ENCODE measurements at regions not wholly inside any gene's neighbourhood (a gene's known extent, or its start where the extent isn't known, plus 50 kb on each side); places are given as distances from the start of the nearest gene placed in this dataset.

GRCh38 chr1:177891809-177892208 is 78.0 kb downstream of the SEC16B start:
- Histone ChIP-seq H3K27me3 (no peaks in the 10 kb centered on the region), H3K36me3 (no peaks in the 10 kb centered on the region), H3K4me1 (no peaks in the 10 kb centered on the region), H3K4me3 (no peak overlapping the region), H3K27ac (no peak overlapping the region), H3K9me3 (peaks cover 11% of the 10 kb centered on the region)
- no peak for TF ChIP-seq CTCF (IDR thresholded peaks at IDR 0.05)
- intact Hi-C loops (cut with DNase I) = no loop called here
- no peak for DNase-seq
- ATAC-seq = no peak

- TF ChIP-seq CTCF (IDR thresholded peaks at IDR 0.05) = no peak
- H3K9me3 ChIP-seq = peaks cover 11% of the 10 kb centered on the region
- intact Hi-C loops (cut with DNase I) = no loop called here
- no peak overlapping the region for H3K4me3 ChIP-seq
- ATAC-seq (no peak), DNase-seq (no peak)
- no peaks in the 10 kb centered on the region for H3K4me1 ChIP-seq
- H3K27me3 ChIP-seq = no peaks in the 10 kb centered on the region
- H3K27ac ChIP-seq = no peak overlapping the region
- no peaks in the 10 kb centered on the region for H3K36me3 ChIP-seq
Observed at GRCh38 chr1:177890479-177890878, 79.4 kb downstream of the SEC16B start.

- TF ChIP-seq CTCF (IDR thresholded peaks at IDR 0.05) = no peak
- ATAC-seq = peak; percentile 23
- Histone ChIP-seq H3K4me3 (no peak overlapping the region), H3K27ac (no peak overlapping the region), H3K27me3 (no peaks in the 10 kb centered on the region), H3K36me3 (no peaks in the 10 kb centered on the region), H3K9me3 (no peaks in the 10 kb centered on the region), H3K4me1 (no peaks in the 10 kb centered on the region)
- intact Hi-C loops (cut with DNase I) = no loop called here
- no peak for DNase-seq
Observed at GRCh38 chr1:177884479-177885021, 85.3 kb downstream of the SEC16B start.

GRCh38 chr1:177883581-177883980 is 86.3 kb downstream of the SEC16B start:
- TF ChIP-seq CTCF (IDR thresholded peaks at IDR 0.05) = no peak
- H3K36me3 ChIP-seq = no peaks in the 10 kb centered on the region
- no peaks in the 10 kb centered on the region for H3K9me3 ChIP-seq
- H3K4me3 ChIP-seq = no peak overlapping the region
- no peak for ATAC-seq
- H3K4me1 ChIP-seq = no peaks in the 10 kb centered on the region
- no peak overlapping the region for H3K27ac ChIP-seq
- intact Hi-C loops (cut with DNase I) = no loop called here
- no peaks in the 10 kb centered on the region for H3K27me3 ChIP-seq
- DNase-seq = no peak

GRCh38 chr1:177880339-177880891 is 89.4 kb downstream of the SEC16B start:
- no peak overlapping the region for H3K27ac ChIP-seq
- H3K36me3 ChIP-seq = no peaks in the 10 kb centered on the region
- ATAC-seq (no peak), DNase-seq (no peak)
- no peak overlapping the region for H3K4me3 ChIP-seq
- H3K9me3 ChIP-seq = no peaks in the 10 kb centered on the region
- intact Hi-C loops (cut with DNase I) = no loop called here
- no peaks in the 10 kb centered on the region for H3K4me1 ChIP-seq
- no peak for TF ChIP-seq CTCF (IDR thresholded peaks at IDR 0.05)
- no peaks in the 10 kb centered on the region for H3K27me3 ChIP-seq

GRCh38 chr1:177877086-177877485 is 92.8 kb downstream of the SEC16B start:
- Histone ChIP-seq H3K4me3 (no peak overlapping the region), H3K36me3 (no peaks in the 10 kb centered on the region), H3K9me3 (no peaks in the 10 kb centered on the region), H3K27me3 (no peaks in the 10 kb centered on the region), H3K4me1 (no peaks in the 10 kb centered on the region), H3K27ac (no peak overlapping the region)
- no peak for TF ChIP-seq CTCF (IDR thresholded peaks at IDR 0.05)
- intact Hi-C loops (cut with DNase I) = no loop called here
- ATAC-seq (no peak), DNase-seq (no peak)
